Astrocyte (in vitro differentiated cells and primary cell): ENCODE measurements at regions not wholly inside any gene's neighbourhood (a gene's known extent, or its start where the extent isn't known, plus 50 kb on each side); places are given as distances from the start of the nearest gene placed in this dataset.

Experiments
- EZH2 ChIP-seq: IDR thresholded peaks from 2 replicates; pipeline ENCODE4 v1.6.1; 2012; ENCODE audit warnings: mild to moderate bottlenecking, low read length, inconsistent platforms; ENCODE audit not compliant: insufficient read depth
- TF ChIP-seq, protein P1 (sequence below): IDR thresholded peaks from 2 replicates; pipeline ENCODE4 v1.5.1; 2011; ENCODE audit warnings: low read depth, mild to moderate bottlenecking, inconsistent platforms, low read length, moderate library complexity; ENCODE audit not compliant: insufficient read depth

DNA sequence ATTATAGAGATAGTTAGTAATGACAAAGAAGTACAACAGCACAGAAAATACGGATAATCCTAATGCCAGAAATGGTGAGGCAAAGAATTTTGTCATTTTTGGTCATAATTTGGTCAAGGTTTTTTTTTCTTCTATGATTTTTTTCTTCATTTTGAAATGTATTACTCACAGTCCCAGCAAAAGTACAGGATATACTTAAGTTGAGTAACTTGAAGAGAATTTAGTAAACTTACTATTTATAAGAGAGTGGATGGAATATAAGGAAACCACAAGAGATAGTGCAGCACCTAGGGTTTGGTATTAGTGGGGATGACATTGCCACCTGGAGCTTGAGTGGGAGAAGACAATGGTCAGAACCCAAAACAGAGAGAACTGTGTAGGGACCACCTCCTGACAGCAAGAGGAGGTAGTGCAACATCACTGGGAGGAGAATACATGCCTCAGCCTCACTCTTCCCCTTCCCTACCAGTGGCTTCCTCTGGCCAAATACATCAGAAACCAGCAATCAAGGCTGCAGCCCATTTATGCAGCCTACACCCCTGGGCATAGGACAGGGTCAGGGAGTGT lies 434.5 kb upstream of the TRPC7 start:
- TF ChIP-seq, protein P1, sequence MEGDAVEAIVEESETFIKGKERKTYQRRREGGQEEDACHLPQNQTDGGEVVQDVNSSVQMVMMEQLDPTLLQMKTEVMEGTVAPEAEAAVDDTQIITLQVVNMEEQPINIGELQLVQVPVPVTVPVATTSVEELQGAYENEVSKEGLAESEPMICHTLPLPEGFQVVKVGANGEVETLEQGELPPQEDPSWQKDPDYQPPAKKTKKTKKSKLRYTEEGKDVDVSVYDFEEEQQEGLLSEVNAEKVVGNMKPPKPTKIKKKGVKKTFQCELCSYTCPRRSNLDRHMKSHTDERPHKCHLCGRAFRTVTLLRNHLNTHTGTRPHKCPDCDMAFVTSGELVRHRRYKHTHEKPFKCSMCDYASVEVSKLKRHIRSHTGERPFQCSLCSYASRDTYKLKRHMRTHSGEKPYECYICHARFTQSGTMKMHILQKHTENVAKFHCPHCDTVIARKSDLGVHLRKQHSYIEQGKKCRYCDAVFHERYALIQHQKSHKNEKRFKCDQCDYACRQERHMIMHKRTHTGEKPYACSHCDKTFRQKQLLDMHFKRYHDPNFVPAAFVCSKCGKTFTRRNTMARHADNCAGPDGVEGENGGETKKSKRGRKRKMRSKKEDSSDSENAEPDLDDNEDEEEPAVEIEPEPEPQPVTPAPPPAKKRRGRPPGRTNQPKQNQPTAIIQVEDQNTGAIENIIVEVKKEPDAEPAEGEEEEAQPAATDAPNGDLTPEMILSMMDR: no peak
- TF ChIP-seq EZH2: no peak
